ENCODE measurements at regions not wholly inside any gene's neighbourhood (a gene's known extent, or its start where the extent isn't known, plus 50 kb on each side); places are given as distances from the start of the nearest gene placed in this dataset.

DNA sequence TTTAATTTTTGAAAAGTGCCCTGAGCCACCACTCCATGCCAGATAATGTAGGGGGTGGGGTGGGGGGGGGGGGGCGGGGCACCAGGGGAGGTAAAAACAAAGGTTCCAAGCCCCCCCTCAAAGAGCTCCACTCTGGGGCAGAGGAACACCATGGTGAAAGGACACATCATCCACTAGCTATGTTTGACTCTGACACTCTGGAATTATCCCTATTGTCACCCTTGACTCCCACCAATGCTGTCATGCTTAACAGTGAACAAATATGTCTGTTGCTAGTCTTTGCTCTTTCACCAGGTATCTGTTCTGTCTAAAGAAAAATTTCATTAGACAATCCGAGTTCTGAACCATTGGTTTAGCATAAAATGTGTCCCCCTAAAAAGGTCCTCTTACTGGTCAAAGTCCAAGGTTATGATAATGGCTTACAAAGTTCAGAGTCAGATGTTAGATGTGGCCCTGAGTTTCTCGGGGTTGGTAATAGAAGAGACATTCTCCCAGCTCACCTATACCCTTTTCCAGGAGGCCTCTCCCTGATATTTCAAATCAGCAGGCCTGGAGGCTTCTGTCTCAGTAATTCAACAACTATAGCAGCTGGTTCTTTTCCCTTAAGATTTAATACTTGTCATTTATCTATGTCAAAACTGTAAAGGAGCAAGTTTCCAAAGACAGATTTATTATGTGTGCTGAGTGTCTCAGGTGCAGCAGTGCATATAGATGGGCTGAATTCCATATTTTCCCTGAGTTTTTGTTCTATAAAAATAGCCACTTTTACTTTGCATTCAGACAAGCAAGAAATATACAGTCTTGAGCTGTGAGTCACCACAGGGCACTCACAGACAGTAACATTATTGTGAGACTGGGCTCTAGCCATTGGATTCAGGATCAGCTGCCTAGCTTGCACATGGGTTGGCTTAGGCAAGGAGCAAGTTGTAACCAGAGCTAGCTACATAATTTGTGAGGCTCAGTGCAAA, 174.1 kb downstream of the CSNK2A3 start:
- ATAC-seq (replicated peaks in 1 of 4) (no peak), DNase-seq (no peak)
- Histone ChIP-seq H3K36me3 (ENCODE audit: control insufficient read depth in 2 of 2, extremely low read depth in 1 of 2, insufficient read depth in 1 of 2, low read length in 1 of 2) (no peaks in the 10 kb centered on the region), H3K4me3 (ENCODE audit: control insufficient read depth in 1 of 2, extremely low read depth in 1 of 2, low read length in 1 of 2) (no peak overlapping the region), H3K27ac (ENCODE audit: low read length) (no peak overlapping the region), H3K4me1 (ENCODE audit: control insufficient read depth in 1 of 2, extremely low read depth in 1 of 2, insufficient read depth in 2 of 2, low read length in 2 of 2) (no peaks in the 10 kb centered on the region), H3K27me3 (replicated peaks in 1 of 2; ENCODE audit: control insufficient read depth in 2 of 2, extremely low read depth in 1 of 2, insufficient read depth in 2 of 2, low read length in 1 of 2) (peaks cover 0 to 15% of the 10 kb centered on the region in 2 experiments), H3K9me3 (no peaks in the 10 kb centered on the region)
- Mint-ChIP-seq H3K4me1 (no peaks in the 10 kb centered on the region), H3K4me3 (no peak overlapping the region), H3K27ac (no peak overlapping the region), H3K27me3 (peaks cover 6 to 9% of the 10 kb centered on the region in 2 donors), H3K36me3 (no peaks in the 10 kb centered on the region), H3K9me3 (no peaks in the 10 kb centered on the region)
- WGBS (ENCODE audit: insufficient coverage): 86% methylated on average over 1 of the region's 3 CpGs
- ChIA-PET CTCF (interaction anchor here in 1 of 2 donors (0.5 kb wide), 1 partner anchor 758 kb away, joined by 3 read pairs; no protein-coding TSS in a partner anchor), POLR2A (interaction anchor here in 1 of 2 donors (0.6 kb wide), 2 partner anchors 132 to 1256 kb away, joined by 5 to 10 read pairs; no protein-coding TSS in a partner anchor)

DNA sequence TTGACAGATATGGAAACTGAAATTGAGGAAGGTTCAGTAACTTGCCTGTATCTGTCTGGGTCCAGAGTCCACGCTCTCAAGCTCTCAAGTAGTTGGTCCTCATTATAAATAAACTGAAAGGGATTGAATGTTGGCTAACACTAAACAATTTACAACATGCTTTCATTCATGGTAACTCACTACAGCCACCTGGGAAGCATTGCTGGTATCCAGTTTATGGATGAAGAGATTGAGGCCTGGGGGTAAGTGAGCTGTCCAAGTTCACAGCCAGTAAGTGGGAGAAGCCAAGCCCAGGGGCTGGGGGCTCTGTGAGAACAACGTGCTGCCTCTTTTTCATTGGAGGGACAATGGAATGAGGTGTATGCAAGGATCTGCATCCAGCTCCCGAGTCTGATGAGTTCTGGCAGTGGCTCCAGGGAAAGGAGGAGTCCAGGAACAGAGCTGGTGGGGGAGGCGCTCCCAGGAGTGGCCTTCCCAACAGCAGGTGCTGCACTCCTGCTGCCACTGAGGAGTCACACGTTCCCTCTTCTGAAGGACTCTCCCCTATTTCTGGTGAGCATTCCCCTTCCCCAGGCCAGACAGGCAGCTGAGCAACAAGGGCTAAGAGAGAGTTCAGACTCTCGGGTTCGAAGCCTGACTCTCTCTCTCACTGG, 175.8 kb downstream of the CSNK2A3 start:
- Mint-ChIP-seq H3K27ac (no peak overlapping the region), H3K4me1 (peaks cover 2 to 7% (median 4%) of the 10 kb centered on the region in 3 donors), H3K4me3 (no peak overlapping the region), H3K36me3 (no peaks in the 10 kb centered on the region), H3K27me3 (peaks cover 2 to 4% of the 10 kb centered on the region in 2 donors), H3K9me3 (no peaks in the 10 kb centered on the region)
- DNase-seq: no peak
- no peak overlapping the region for H3K4me3 ChIP-seq (ENCODE audit: control insufficient read depth in 1 of 2, extremely low read depth in 1 of 2, low read length in 1 of 2)
- WGBS (ENCODE audit: insufficient coverage): 87% methylated on average over 3 of the region's 7 CpGs
- H3K4me1 ChIP-seq (ENCODE audit: control insufficient read depth in 1 of 2, extremely low read depth in 1 of 2, insufficient read depth in 2 of 2, low read length in 2 of 2): peaks cover 0 to 2% of the 10 kb centered on the region in 2 experiments
- no peaks in the 10 kb centered on the region for H3K9me3 ChIP-seq
- peaks cover 0 to 12% of the 10 kb centered on the region in 2 experiments for H3K27me3 ChIP-seq (replicated peaks in 1 of 2; ENCODE audit: control insufficient read depth in 2 of 2, extremely low read depth in 1 of 2, insufficient read depth in 2 of 2, low read length in 1 of 2)
- CTCF ChIA-PET: no interaction called here
- H3K27ac ChIP-seq (ENCODE audit: low read length): no peak overlapping the region
- no peak for ATAC-seq (replicated peaks in 1 of 4)
- no peaks in the 10 kb centered on the region for H3K36me3 ChIP-seq (ENCODE audit: control insufficient read depth in 2 of 2, extremely low read depth in 1 of 2, insufficient read depth in 1 of 2, low read length in 1 of 2)
- POLR2A ChIA-PET: interaction anchor here in 1 of 2 donors (0.7 kb wide), 1 partner anchor 664 kb away, joined by 3 read pairs; no protein-coding TSS in a partner anchor

DNA sequence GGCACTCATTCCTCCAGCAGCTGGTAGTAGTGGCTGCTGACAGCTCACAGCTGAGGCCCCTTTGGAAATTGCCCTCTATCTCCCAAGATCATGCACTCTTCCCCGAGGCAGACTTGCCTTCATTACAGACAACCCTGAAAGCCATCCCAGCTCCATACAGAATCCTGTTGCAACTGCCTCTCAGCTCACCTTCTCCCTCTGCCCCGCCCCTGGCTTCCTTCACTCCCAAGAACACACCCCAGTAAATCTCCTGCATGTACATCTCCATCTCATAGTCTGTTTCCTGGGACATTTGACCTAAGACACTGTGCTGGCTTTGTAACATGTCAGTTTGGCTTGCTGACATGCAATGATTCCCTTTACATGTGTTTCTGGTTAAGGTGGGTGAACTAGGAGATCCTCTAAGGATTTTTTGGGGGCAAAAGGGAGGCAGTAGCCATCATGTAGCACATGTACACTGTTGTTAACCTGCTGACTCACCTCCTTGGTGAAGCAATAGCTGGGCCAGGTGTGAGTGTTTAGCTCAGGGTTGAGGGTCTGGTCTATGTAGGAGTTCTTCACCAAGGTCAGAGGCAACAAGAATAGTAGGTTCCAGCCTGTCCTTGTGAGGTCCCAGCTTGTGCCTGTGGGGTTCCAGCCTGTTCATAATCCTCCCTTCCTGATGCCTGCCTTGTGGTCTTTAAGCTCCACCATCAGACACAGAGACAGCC, 179.6 kb downstream of the CSNK2A3 start:
- POLR2A ChIA-PET: no interaction called here
- H3K27me3 ChIP-seq (replicated peaks in 1 of 2; ENCODE audit: control insufficient read depth in 2 of 2, extremely low read depth in 1 of 2, insufficient read depth in 2 of 2, low read length in 1 of 2): peaks cover 0 to 5% of the 10 kb centered on the region in 2 experiments
- DNase-seq (no peak), ATAC-seq (replicated peaks in 1 of 4) (no peak)
- H3K4me1 ChIP-seq (ENCODE audit: control insufficient read depth in 1 of 2, extremely low read depth in 1 of 2, insufficient read depth in 2 of 2, low read length in 2 of 2): peaks cover 5 to 15% of the 10 kb centered on the region in 2 experiments
- Mint-ChIP-seq H3K36me3 (no peaks in the 10 kb centered on the region), H3K27ac (no peak overlapping the region), H3K27me3 (no peaks in the 10 kb centered on the region), H3K4me3 (no peak overlapping the region), H3K9me3 (no peaks in the 10 kb centered on the region), H3K4me1 (peaks cover 12 to 22% (median 14%) of the 10 kb centered on the region in 3 donors)
- CTCF ChIA-PET: no interaction called here
- H3K36me3 ChIP-seq (ENCODE audit: control insufficient read depth in 2 of 2, extremely low read depth in 1 of 2, insufficient read depth in 1 of 2, low read length in 1 of 2): no peaks in the 10 kb centered on the region
- no peak overlapping the region for H3K4me3 ChIP-seq (ENCODE audit: control insufficient read depth in 1 of 2, extremely low read depth in 1 of 2, low read length in 1 of 2)
- WGBS (ENCODE audit: insufficient coverage): 94% methylated on average over 2 of the region's 2 CpGs
- no peaks in the 10 kb centered on the region for H3K9me3 ChIP-seq
- no peak overlapping the region for H3K27ac ChIP-seq (ENCODE audit: low read length)

DNA sequence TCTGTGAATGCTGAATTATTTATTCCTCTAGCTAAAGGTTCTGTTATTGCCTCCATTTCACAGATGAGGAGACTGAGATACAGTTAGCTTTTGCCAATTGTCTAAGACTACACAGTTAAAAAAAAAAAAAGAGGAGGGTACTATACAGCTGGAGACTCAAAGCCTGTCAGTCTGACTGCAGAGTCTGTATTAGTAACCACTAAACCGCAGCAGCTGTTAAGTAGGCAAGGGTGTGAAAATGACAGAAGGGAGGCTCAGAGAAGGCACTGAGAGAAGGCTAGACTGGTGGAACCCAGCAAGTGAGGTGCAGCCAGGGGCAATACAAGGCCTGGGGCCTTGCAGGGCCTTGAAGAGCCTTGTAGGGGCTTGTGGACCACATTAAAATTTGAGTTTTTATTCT, 181.2 kb downstream of the CSNK2A3 start:
- peaks cover 5 to 15% of the 10 kb centered on the region in 2 experiments for H3K4me1 ChIP-seq (ENCODE audit: control insufficient read depth in 1 of 2, extremely low read depth in 1 of 2, insufficient read depth in 2 of 2, low read length in 2 of 2)
- H3K36me3 ChIP-seq (ENCODE audit: control insufficient read depth in 2 of 2, extremely low read depth in 1 of 2, insufficient read depth in 1 of 2, low read length in 1 of 2): no peaks in the 10 kb centered on the region
- H3K9me3 ChIP-seq: no peaks in the 10 kb centered on the region
- Mint-ChIP-seq H3K36me3 (no peaks in the 10 kb centered on the region), H3K27ac (peak overlapping the region in 1 of 2 donors; percentile 55), H3K4me3 (peak overlapping the region in 1 of 3 donors; percentile 4), H3K9me3 (no peaks in the 10 kb centered on the region), H3K4me1 (peaks cover 12 to 22% (median 14%) of the 10 kb centered on the region in 3 donors), H3K27me3 (no peaks in the 10 kb centered on the region)
- CTCF ChIA-PET: interaction anchor here in 1 of 2 donors (1.1 kb wide), 1 partner anchor 14 kb away, joined by 5 read pairs; no protein-coding TSS in a partner anchor
- no peak overlapping the region for H3K27ac ChIP-seq (ENCODE audit: low read length)
- no peak overlapping the region for H3K4me3 ChIP-seq (ENCODE audit: control insufficient read depth in 1 of 2, extremely low read depth in 1 of 2, low read length in 1 of 2)
- DNase-seq (peak in 27 of 35 experiments; percentile 11 to 76 (median 36)), ATAC-seq (replicated peaks in 1 of 4) (peak; percentile 86 to 99 (median 94))
- peaks cover 0 to 3% of the 10 kb centered on the region in 2 experiments for H3K27me3 ChIP-seq (replicated peaks in 1 of 2; ENCODE audit: control insufficient read depth in 2 of 2, extremely low read depth in 1 of 2, insufficient read depth in 2 of 2, low read length in 1 of 2)
- WGBS (ENCODE audit: insufficient coverage): 20% methylated on average over 1 of the region's 1 CpG
- POLR2A ChIA-PET: no interaction called here

DNA sequence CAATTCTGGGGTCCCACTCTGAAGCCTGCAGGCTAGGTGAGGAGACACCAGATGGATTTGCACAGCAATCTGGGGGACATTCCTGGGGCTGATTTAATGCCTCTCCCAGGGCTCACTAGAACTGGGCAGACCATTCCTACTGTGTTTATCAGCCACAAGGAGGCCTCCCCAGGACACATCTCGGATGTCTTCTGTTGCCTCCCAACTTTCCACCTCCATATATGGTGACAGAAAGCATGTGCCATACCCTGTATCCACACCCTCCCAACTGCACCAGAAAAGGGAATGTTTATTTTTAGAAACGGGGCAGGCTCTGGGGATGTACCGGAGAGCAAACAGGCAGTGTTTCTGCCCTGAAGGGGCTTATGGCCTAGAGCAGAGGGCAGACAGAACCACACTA, 181.8 kb downstream of the CSNK2A3 start:
- no peak overlapping the region for H3K4me3 ChIP-seq (ENCODE audit: control insufficient read depth in 1 of 2, extremely low read depth in 1 of 2, low read length in 1 of 2)
- ATAC-seq (replicated peaks in 1 of 4) (no peak), DNase-seq (no peak)
- Mint-ChIP-seq H3K27ac (no peak overlapping the region), H3K4me1 (peaks cover 12 to 22% (median 14%) of the 10 kb centered on the region in 3 donors), H3K4me3 (peak overlapping the region in 1 of 3 donors; percentile 4), H3K27me3 (no peaks in the 10 kb centered on the region), H3K9me3 (no peaks in the 10 kb centered on the region), H3K36me3 (no peaks in the 10 kb centered on the region)
- H3K27me3 ChIP-seq (replicated peaks in 1 of 2; ENCODE audit: control insufficient read depth in 2 of 2, extremely low read depth in 1 of 2, insufficient read depth in 2 of 2, low read length in 1 of 2): peaks cover 0 to 3% of the 10 kb centered on the region in 2 experiments
- no peak overlapping the region for H3K27ac ChIP-seq (ENCODE audit: low read length)
- ChIA-PET CTCF (interaction anchor here in 1 of 2 donors (1.1 kb wide), 1 partner anchor 14 kb away, joined by 5 read pairs; no protein-coding TSS in a partner anchor), POLR2A (no interaction called here)
- H3K9me3 ChIP-seq: no peaks in the 10 kb centered on the region
- peaks cover 5 to 15% of the 10 kb centered on the region in 2 experiments for H3K4me1 ChIP-seq (ENCODE audit: control insufficient read depth in 1 of 2, extremely low read depth in 1 of 2, insufficient read depth in 2 of 2, low read length in 2 of 2)
- WGBS (ENCODE audit: insufficient coverage): 86% methylated on average over 1 of the region's 3 CpGs
- H3K36me3 ChIP-seq (ENCODE audit: control insufficient read depth in 2 of 2, extremely low read depth in 1 of 2, insufficient read depth in 1 of 2, low read length in 1 of 2): no peaks in the 10 kb centered on the region
